OCI-LY3 (cell line): ENCODE measurements at regions not wholly inside any gene's neighbourhood (a gene's known extent, or its start where the extent isn't known, plus 50 kb on each side); places are given as distances from the start of the nearest gene placed in this dataset.

ENCODE experiments used
- CTCF ChIP-seq: fragments of 200-600, 300-600 bp; sonication (generic); IDR thresholded peaks from 2 replicates; pipeline ENCODE4 v1.5.1; 2014; ENCODE audit warnings: antibody characterized with exemption, low read length, low read depth
- EZH2phosphoT487 ChIP-seq: fragments of 200-600 bp; shearing (Covaris generic); IDR thresholded peaks from 2 replicates; pipeline ENCODE4 v1.6.1; 2018; ENCODE audit warnings: antibody characterized with exemption, mixed run types, low read depth

- TF ChIP-seq CTCF (no peak), EZH2phosphoT487 (no peak)
Observed at GRCh38 chr4:10949039-10949733, 264.6 kb upstream of the CLNK start.
